HCT116 (cell line): ENCODE measurements at regions not wholly inside any gene's neighbourhood (a gene's known extent, or its start where the extent isn't known, plus 50 kb on each side); places are given as distances from the start of the nearest gene placed in this dataset.

Experiments
- ATAC-seq: fragments of 200-7000 bp; cut with Tn5 transposase; 2 replicates; pipeline ENCODE4 v1.9.1; 2020; ENCODE audit warnings: mild to moderate bottlenecking, moderate library complexity
- BruUV-seq: library from RNA; stranded (reverse); fragments of 400-500 nt; replicated peaks from 2 replicates; lab custom pipeline; 2021; lab: Mats Ljungman, UMichigan
- CTCF ChIA-PET: fragments of 300-600 bp; sonication (Branson Sonifier 250); formaldehyde crosslinking; loops from one replicate; lab custom pipeline; 2021; ENCODE audit warnings: antibody characterized with exemption; lab: Charles Lee
- POLR2A ChIA-PET: fragments of 300-600, 350-600 bp; sonication (Branson Sonifier 250); formaldehyde crosslinking; loops from one replicate; lab custom pipeline; 2021; ENCODE audit warnings: antibody characterized with exemption; lab: Charles Lee
- RAD21 ChIA-PET, 2 experiments: fragments of 300-600 bp; sonication (Branson Sonifier 250); formaldehyde crosslinking; loops; one replicate each; lab custom pipeline; 2023; ENCODE audit warnings: low total read pairs in 2 of 2; ENCODE audit not compliant: uncharacterized antibody in 2 of 2, unreplicated experiment in 2 of 2, low non-redundant PET in 1 of 2; lab: Charles Lee
- DNase-seq: peaks from one replicate; pipeline ENCODE4 v3.0.0-alpha.2; 2010; ENCODE audit warnings: low read depth, low spot score
- H2AFZ ChIP-seq: fragments of 200-600 bp; shearing (Covaris generic), sonication (generic); 2 replicates; pipeline ENCODE4 v1.6.1; 2017; ENCODE audit warnings: low read depth, mixed run types, mixed read lengths, antibody characterized with exemption, low read length; ENCODE audit not compliant: poor library complexity, severe bottlenecking
- H3K27ac ChIP-seq: 2 replicates; pipeline ENCODE4 v1.5.1; 2012; ENCODE audit warnings: low read depth, low read length
- H3K27me3 ChIP-seq: fragments of 200-600 bp; sonication (generic); 2 replicates; pipeline ENCODE4 v1.6.1; 2016; ENCODE audit warnings: mixed run types, low read length, mixed read lengths; ENCODE audit not compliant: insufficient read depth
- H3K36me3 ChIP-seq, 2 experiments: fragments of 200-500 bp in 1 of 2; fragments of 200-600 bp in 1 of 2; sonication (Bioruptor generic) in 1 of 2; sonication (generic) in 1 of 2; 2 replicates each; pipeline versions ENCODE4 v1.5.1 to v1.6.1; 2014 to 2016; ENCODE audit warnings: low read length in 2 of 2, inconsistent platforms in 1 of 2, mixed read lengths in 1 of 2, mixed run types in 1 of 2; ENCODE audit not compliant: insufficient read depth in 2 of 2, control insufficient read depth in 1 of 2
- H3K4me1 ChIP-seq, 2 experiments: fragments of 200-600 bp in 1 of 2; sonication (generic) in 1 of 2; 2 replicates each; pipeline versions ENCODE4 v1.5.1 to v1.6.1; 2012 to 2017; ENCODE audit warnings: low read length in 2 of 2, inconsistent platforms in 1 of 2, mild to moderate bottlenecking in 1 of 2, mixed read lengths in 1 of 2, mixed run types in 1 of 2, moderate library complexity in 1 of 2; ENCODE audit not compliant: insufficient read depth in 2 of 2, control insufficient read depth in 1 of 2
- H3K4me2 ChIP-seq: fragments of 200-600 bp; sonication (generic); 2 replicates; pipeline ENCODE4 v1.6.1; 2017; ENCODE audit warnings: mixed run types, low read length, mixed read lengths
- H3K4me3 ChIP-seq, 2 experiments: fragments of 200-600 bp in 1 of 2; sonication (generic) in 1 of 2; replicated peaks in 1 of 2; 2 replicates each; pipeline ENCODE4 v1.5.1; 2011 to 2016; ENCODE audit warnings: low read length in 2 of 2, control low read depth in 1 of 2, low read depth in 1 of 2, mild to moderate bottlenecking in 1 of 2, mixed read lengths in 1 of 2, mixed run types in 1 of 2
- H3K79me2 ChIP-seq: fragments of 200-600 bp; sonication (generic); 2 replicates; pipeline ENCODE4 v1.6.1; 2017; ENCODE audit warnings: mild to moderate bottlenecking, mixed run types, low read length, moderate library complexity, mixed read lengths; ENCODE audit not compliant: insufficient read depth
- H3K9ac ChIP-seq: fragments of 200-600 bp; sonication (generic); 2 replicates; pipeline ENCODE4 v1.6.1; 2016; ENCODE audit warnings: low read length, mixed read lengths
- H3K9me2 ChIP-seq: fragments of 200-600 bp; sonication (generic), shearing (Covaris generic); 2 replicates; pipeline ENCODE4 v1.6.1; 2017; ENCODE audit warnings: mixed run types, mild to moderate bottlenecking, moderate library complexity; ENCODE audit not compliant: insufficient read depth
- H3K9me3 ChIP-seq, 2 experiments: fragments of 200-500 bp in 1 of 2; fragments of 200-600 bp in 1 of 2; sonication (Bioruptor generic) in 1 of 2; sonication (generic) in 1 of 2; 2 replicates each; pipeline ENCODE4 v1.6.1; 2014 to 2017; ENCODE audit warnings: low read length in 2 of 2, mixed read lengths in 2 of 2, inconsistent platforms in 1 of 2, low read depth in 1 of 2, mild to moderate bottlenecking in 1 of 2, mixed run types in 1 of 2, moderate library complexity in 1 of 2; ENCODE audit not compliant: control insufficient read depth in 1 of 2, insufficient read depth in 1 of 2
- H4K20me1 ChIP-seq: fragments of 200-600 bp; sonication (generic), shearing (Covaris generic); 2 replicates; pipeline ENCODE4 v1.6.1; 2017; ENCODE audit warnings: mixed run types, mild to moderate bottlenecking, moderate library complexity; ENCODE audit not compliant: insufficient read depth
- CBX3 ChIP-seq: IDR thresholded peaks from 2 replicates; pipeline ENCODE4 v1.6.1; 2012; ENCODE audit warnings: low read depth
- EGR1 ChIP-seq: IDR thresholded peaks from 2 replicates; pipeline ENCODE4 v1.6.1; 2012; ENCODE audit warnings: low read depth
- ELF1 ChIP-seq: IDR thresholded peaks from 2 replicates; pipeline ENCODE4 v1.6.1; 2012; ENCODE audit warnings: low read depth, borderline replicate concordance
- EZH2 ChIP-seq: fragments of 200-600 bp; sonication (generic); IDR thresholded peaks from 2 replicates; pipeline ENCODE4 v1.6.1; 2017; ENCODE audit warnings: antibody characterized with exemption, mixed run types
- EZH2phosphoT487 ChIP-seq: fragments of 200-600 bp; IDR thresholded peaks from 2 replicates; pipeline ENCODE4 v1.6.1; 2018; ENCODE audit warnings: antibody characterized with exemption, borderline replicate concordance
- FOSL1 ChIP-seq: IDR thresholded peaks from 2 replicates; pipeline ENCODE4 v1.6.1; 2012; ENCODE audit warnings: low read depth
- JUND ChIP-seq: IDR thresholded peaks from 2 replicates; pipeline ENCODE4 v1.6.1; 2012
- POLR2A ChIP-seq: IDR thresholded peaks from 2 replicates; pipeline ENCODE4 v1.7.0; 2011; ENCODE audit warnings: borderline replicate concordance; ENCODE audit not compliant: insufficient read depth, insufficient read length; ENCODE audit errors: extremely low read depth
- POLR2AphosphoS5 ChIP-seq: IDR thresholded peaks from 2 replicates; pipeline ENCODE4 v1.6.1; 2011; ENCODE audit warnings: mild to moderate bottlenecking, low read depth, low read length, moderate library complexity
- RAD21 ChIP-seq: IDR thresholded peaks from 2 replicates; pipeline ENCODE4 v1.6.1; 2012; ENCODE audit warnings: low read depth, mild to moderate bottlenecking
- SIN3A ChIP-seq: IDR thresholded peaks from 2 replicates; pipeline ENCODE4 v1.6.1; 2012; ENCODE audit warnings: low read depth
- SRF ChIP-seq: IDR thresholded peaks from 2 replicates; pipeline ENCODE4 v1.6.1; 2012; ENCODE audit warnings: low read depth
- YY1 ChIP-seq: IDR thresholded peaks from 2 replicates; pipeline ENCODE4 v1.6.1; 2011; ENCODE audit warnings: low read length, low read depth, moderate library complexity, mild to moderate bottlenecking; ENCODE audit not compliant: insufficient replicate concordance; ENCODE audit errors: extremely low read depth
- ZFX ChIP-seq: fragments of 450-650 bp; IDR thresholded peaks from 2 replicates; pipeline ENCODE4 v1.6.1; 2017
- ZNF274 ChIP-seq: fragments of 200-500 bp; sonication (Bioruptor generic); IDR thresholded peaks from 2 replicates; pipeline ENCODE4 v1.6.1; 2014; ENCODE audit warnings: mild to moderate bottlenecking, low read depth, low read length, inconsistent platforms
- intact Hi-C: fragments of 100-400 bp; cut with micrococcal nuclease; formaldehyde crosslinking; loops from 2 replicates; pipeline ENCODE4 v1.10.0; 2022
- TF ChIP-seq, protein P1 (sequence below): IDR thresholded peaks from 2 replicates; pipeline ENCODE4 v1.6.1; 2012; ENCODE audit warnings: low read depth
- TF ChIP-seq, protein P2 (sequence below): IDR thresholded peaks from 2 replicates; pipeline ENCODE4 v1.6.1; 2011; ENCODE audit warnings: mild to moderate bottlenecking, low read length, moderate library complexity; ENCODE audit not compliant: insufficient replicate concordance; ENCODE audit errors: extremely low read depth

DNA sequence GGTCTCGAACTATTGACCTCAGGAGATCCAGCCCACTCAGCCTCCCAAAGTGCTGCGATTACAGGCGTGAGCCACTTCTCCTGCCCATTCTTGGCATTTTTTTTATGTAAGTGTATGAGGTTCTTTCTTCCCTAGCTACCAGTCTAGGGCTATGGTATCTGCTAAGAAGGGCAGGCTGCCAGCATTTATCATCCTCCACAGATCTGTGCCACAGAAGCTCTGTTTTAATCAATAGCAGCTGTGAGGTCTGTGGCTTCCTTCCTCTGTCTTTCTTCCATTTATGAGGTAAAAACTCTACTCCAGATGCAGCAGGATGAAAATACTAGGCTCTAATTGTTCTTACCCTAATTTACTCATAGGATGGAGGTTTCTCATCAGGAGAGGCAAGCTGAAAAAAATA lies 1382.4 kb upstream of the ADGRB3 start:
- no peak overlapping the region for H3K9ac ChIP-seq
- no peak for ATAC-seq
- no peaks in the 10 kb centered on the region for H3K36me3 ChIP-seq
- H4K20me1 ChIP-seq: no peaks in the 10 kb centered on the region
- H3K4me2 ChIP-seq: no peak overlapping the region
- ChIA-PET CTCF (no interaction called here), POLR2A (no interaction called here), RAD21 (no interaction called here)
- intact Hi-C loops: no loop called here
- no peak for DNase-seq
- H2AFZ ChIP-seq: no peak overlapping the region
- H3K4me3 ChIP-seq: no peak overlapping the region
- H3K9me3 ChIP-seq: peaks cover 0 to 19% of the 10 kb centered on the region in 2 experiments; a peak in 3 of 4 replicates
- TF ChIP-seq CBX3 (no peak), JUND (no peak), EZH2 (no peak), RAD21 (no peak), ZNF274 (no peak), POLR2AphosphoS5 (no peak)
- H3K4me1 ChIP-seq: no peaks in the 10 kb centered on the region
- H3K27me3 ChIP-seq: no peaks in the 10 kb centered on the region
- no peaks in the 10 kb centered on the region for H3K9me2 ChIP-seq
- no peaks in the 10 kb centered on the region for H3K79me2 ChIP-seq
- H3K27ac ChIP-seq: no peak overlapping the region
- no TSS peak for BruUV-seq

DNA sequence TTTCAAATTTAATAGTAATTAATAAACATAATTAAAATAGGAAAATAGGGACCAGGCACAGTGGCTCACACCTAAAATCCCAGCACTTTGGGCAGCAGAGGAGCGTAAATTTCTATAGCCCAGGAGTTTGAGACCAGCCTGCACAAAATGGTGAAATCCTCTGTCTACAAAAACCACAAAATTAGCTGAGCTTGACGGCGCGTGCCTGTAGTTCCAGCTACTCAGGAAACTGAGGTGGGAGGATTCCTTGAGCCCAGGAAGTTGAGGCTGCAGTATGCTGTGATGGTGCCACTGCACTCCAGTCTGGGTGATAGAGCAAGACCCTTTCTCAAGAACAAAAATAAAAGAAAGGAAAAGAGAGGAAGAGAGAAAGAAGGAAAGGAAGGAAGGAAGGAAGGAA lies 1387.0 kb upstream of the ADGRB3 start:
- RAD21 ChIA-PET: no interaction called here
- H3K4me2 ChIP-seq: no peak overlapping the region
- H3K27me3 ChIP-seq: no peaks in the 10 kb centered on the region
- H3K27ac ChIP-seq: no peak overlapping the region
- H4K20me1 ChIP-seq: no peaks in the 10 kb centered on the region
- POLR2A ChIA-PET: no interaction called here
- no peaks in the 10 kb centered on the region for H3K9me2 ChIP-seq
- H3K4me1 ChIP-seq: no peaks in the 10 kb centered on the region
- H3K4me3 ChIP-seq: no peak overlapping the region
- DNase-seq (no peak), ATAC-seq (no peak)
- H3K79me2 ChIP-seq: no peaks in the 10 kb centered on the region
- H3K9ac ChIP-seq: no peak overlapping the region
- peaks cover 3 to 28% of the 10 kb centered on the region in 2 experiments; a peak in 2 of 4 replicates for H3K9me3 ChIP-seq
- H3K36me3 ChIP-seq: no peaks in the 10 kb centered on the region
- CTCF ChIA-PET: no interaction called here
- no peak for TF ChIP-seq CBX3
- no peak for TF ChIP-seq YY1
- TF ChIP-seq, protein P1, sequence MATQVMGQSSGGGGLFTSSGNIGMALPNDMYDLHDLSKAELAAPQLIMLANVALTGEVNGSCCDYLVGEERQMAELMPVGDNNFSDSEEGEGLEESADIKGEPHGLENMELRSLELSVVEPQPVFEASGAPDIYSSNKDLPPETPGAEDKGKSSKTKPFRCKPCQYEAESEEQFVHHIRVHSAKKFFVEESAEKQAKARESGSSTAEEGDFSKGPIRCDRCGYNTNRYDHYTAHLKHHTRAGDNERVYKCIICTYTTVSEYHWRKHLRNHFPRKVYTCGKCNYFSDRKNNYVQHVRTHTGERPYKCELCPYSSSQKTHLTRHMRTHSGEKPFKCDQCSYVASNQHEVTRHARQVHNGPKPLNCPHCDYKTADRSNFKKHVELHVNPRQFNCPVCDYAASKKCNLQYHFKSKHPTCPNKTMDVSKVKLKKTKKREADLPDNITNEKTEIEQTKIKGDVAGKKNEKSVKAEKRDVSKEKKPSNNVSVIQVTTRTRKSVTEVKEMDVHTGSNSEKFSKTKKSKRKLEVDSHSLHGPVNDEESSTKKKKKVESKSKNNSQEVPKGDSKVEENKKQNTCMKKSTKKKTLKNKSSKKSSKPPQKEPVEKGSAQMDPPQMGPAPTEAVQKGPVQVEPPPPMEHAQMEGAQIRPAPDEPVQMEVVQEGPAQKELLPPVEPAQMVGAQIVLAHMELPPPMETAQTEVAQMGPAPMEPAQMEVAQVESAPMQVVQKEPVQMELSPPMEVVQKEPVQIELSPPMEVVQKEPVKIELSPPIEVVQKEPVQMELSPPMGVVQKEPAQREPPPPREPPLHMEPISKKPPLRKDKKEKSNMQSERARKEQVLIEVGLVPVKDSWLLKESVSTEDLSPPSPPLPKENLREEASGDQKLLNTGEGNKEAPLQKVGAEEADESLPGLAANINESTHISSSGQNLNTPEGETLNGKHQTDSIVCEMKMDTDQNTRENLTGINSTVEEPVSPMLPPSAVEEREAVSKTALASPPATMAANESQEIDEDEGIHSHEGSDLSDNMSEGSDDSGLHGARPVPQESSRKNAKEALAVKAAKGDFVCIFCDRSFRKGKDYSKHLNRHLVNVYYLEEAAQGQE: no peak
- no peak for TF ChIP-seq EZH2
- TF ChIP-seq, protein P2, sequence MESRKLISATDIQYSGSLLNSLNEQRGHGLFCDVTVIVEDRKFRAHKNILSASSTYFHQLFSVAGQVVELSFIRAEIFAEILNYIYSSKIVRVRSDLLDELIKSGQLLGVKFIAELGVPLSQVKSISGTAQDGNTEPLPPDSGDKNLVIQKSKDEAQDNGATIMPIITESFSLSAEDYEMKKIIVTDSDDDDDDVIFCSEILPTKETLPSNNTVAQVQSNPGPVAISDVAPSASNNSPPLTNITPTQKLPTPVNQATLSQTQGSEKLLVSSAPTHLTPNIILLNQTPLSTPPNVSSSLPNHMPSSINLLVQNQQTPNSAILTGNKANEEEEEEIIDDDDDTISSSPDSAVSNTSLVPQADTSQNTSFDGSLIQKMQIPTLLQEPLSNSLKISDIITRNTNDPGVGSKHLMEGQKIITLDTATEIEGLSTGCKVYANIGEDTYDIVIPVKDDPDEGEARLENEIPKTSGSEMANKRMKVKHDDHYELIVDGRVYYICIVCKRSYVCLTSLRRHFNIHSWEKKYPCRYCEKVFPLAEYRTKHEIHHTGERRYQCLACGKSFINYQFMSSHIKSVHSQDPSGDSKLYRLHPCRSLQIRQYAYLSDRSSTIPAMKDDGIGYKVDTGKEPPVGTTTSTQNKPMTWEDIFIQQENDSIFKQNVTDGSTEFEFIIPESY: no peak
- TF ChIP-seq ZFX: no peak
- no peak for TF ChIP-seq FOSL1
- no peak for TF ChIP-seq SIN3A
- TF ChIP-seq ELF1: no peak
- no peak for TF ChIP-seq RAD21
- TF ChIP-seq JUND: no peak
- TF ChIP-seq ZNF274: no peak
- TF ChIP-seq SRF: no peak
- TF ChIP-seq EGR1: no peak
- no peak for TF ChIP-seq POLR2A
- TF ChIP-seq EZH2phosphoT487: no peak
- intact Hi-C loops: no loop called here
- BruUV-seq: no TSS peak
- H2AFZ ChIP-seq: no peak overlapping the region
